GM12878 (cell line): ENCODE measurements at regions not wholly inside any gene's neighbourhood (a gene's known extent, or its start where the extent isn't known, plus 50 kb on each side); places are given as distances from the start of the nearest gene placed in this dataset.

Experiments used
- ATAC-seq: fragments of 200-7000 bp; cut with Tn5 transposase; 3 replicates; pipeline ENCODE4 v1.9.1; 2020; ENCODE audit warnings: mild to moderate bottlenecking, moderate library complexity
- BruUV-seq: library from RNA; stranded (reverse); fragments of 400-500 nt; replicated peaks from 2 replicates; lab custom pipeline; 2021; lab: Mats Ljungman, UMichigan
- CTCF ChIA-PET: fragments of 300-600 bp; sonication (Branson Sonifier 250); formaldehyde crosslinking; extraction: SDS; loops from one replicate; lab custom pipeline; 2021; ENCODE audit warnings: inconsistent platforms; lab: Yijun Ruan, JAX
- POLR2A ChIA-PET: fragments of 350-600 bp; formaldehyde crosslinking; extraction: SDS; loops from one replicate; lab custom pipeline; 2021; ENCODE audit warnings: inconsistent platforms; lab: Charles Lee
- RAD21 ChIA-PET: fragments of 300-600 bp; sonication (Branson Sonifier 250); formaldehyde crosslinking; loops from one replicate; lab custom pipeline; 2023; ENCODE audit warnings: antibody characterized with exemption; ENCODE audit not compliant: unreplicated experiment; lab: Charles Lee
- SMC1A ChIA-PET: fragments of 300-600 bp; sonication (Branson Sonifier 250); formaldehyde crosslinking; loops from one replicate; lab custom pipeline; 2023; ENCODE audit not compliant: unreplicated experiment, uncharacterized antibody; lab: Charles Lee
- DNase-seq: peaks from one replicate; pipeline ENCODE4 v3.0.0-alpha.2; 2011; ENCODE audit warnings: low read depth, low spot score
- FAIRE-seq: peaks from 3 replicates; lab custom pipeline; 2011; peaks lifted over from hg19 to GRCh38; lab: Jason Lieb, UNC
- H2AFZ ChIP-seq: 2 replicates; pipeline ENCODE4 v1.6.0; 2011; ENCODE audit warnings: low read depth, low read length, control low read depth; ENCODE audit not compliant: control insufficient read depth
- H3K27ac ChIP-seq: 2 replicates; pipeline ENCODE4 v1.5.1; 2011; ENCODE audit warnings: control low read depth; ENCODE audit not compliant: control insufficient read depth, insufficient read depth
- H3K27me3 ChIP-seq, 2 experiments: replicated peaks in 1 of 2; 2 replicates each; pipeline versions ENCODE4 v1.6.0 to v1.6.1; 2011; ENCODE audit warnings: low read length in 1 of 2; ENCODE audit not compliant: control insufficient read depth in 2 of 2, insufficient read depth in 2 of 2
- H3K36me3 ChIP-seq, 2 experiments: 2 replicates each; pipeline ENCODE4 v1.5.1; 2011; ENCODE audit warnings: low read length in 1 of 2; ENCODE audit not compliant: control insufficient read depth in 2 of 2, insufficient read depth in 2 of 2
- H3K4me1 ChIP-seq: 2 replicates; pipeline ENCODE4 v1.6.1; 2011; ENCODE audit warnings: mild to moderate bottlenecking, low read length, moderate library complexity, mixed read lengths; ENCODE audit not compliant: control insufficient read depth, insufficient read depth
- H3K4me2 ChIP-seq: 2 replicates; pipeline ENCODE4 v1.6.0; 2011; ENCODE audit warnings: control low read depth; ENCODE audit not compliant: control insufficient read depth, insufficient read depth
- H3K4me3 ChIP-seq: fragments of 200-600 bp; sonication (generic); 2 replicates; pipeline ENCODE4 v1.5.1; 2016
- H3K79me2 ChIP-seq: 2 replicates; pipeline ENCODE4 v1.6.0; 2011; ENCODE audit warnings: low read length; ENCODE audit not compliant: control insufficient read depth, insufficient read depth
- H3K9ac ChIP-seq: 2 replicates; pipeline ENCODE4 v1.8.0; 2011; ENCODE audit warnings: low read length, control low read depth, mixed read lengths; ENCODE audit not compliant: control insufficient read depth, insufficient read depth
- H3K9me3 ChIP-seq: replicated peaks from 3 replicates; pipeline ENCODE4 v1.5.1; 2011; ENCODE audit warnings: mild to moderate bottlenecking, low read length; ENCODE audit not compliant: control insufficient read depth, insufficient read depth
- H4K20me1 ChIP-seq: 2 replicates; pipeline ENCODE4 v1.6.0; 2011; ENCODE audit not compliant: control insufficient read depth, insufficient read depth
- ASH2L ChIP-seq: fragments of 300-600, 200-600 bp; sonication (generic); IDR thresholded peaks from 2 replicates; pipeline ENCODE4 v1.6.1; 2017; ENCODE audit warnings: low read depth, mild to moderate bottlenecking, borderline replicate concordance
- EED ChIP-seq: sonication (generic); IDR thresholded peaks from 2 replicates; pipeline ENCODE4 v1.6.1; 2016; ENCODE audit warnings: antibody characterized with exemption, low read depth
- IKZF1 ChIP-seq: fragments of 450-650 bp; conservative IDR thresholded peaks from 2 replicates; pipeline ENCODE4 v1.6.1; 2017; ENCODE audit warnings: antibody characterized with exemption, mild to moderate bottlenecking
- MAX ChIP-seq: IDR thresholded peaks from 2 replicates; pipeline ENCODE4 v1.6.1; 2012; ENCODE audit warnings: low read depth, low read length, improper control_type of control experiment
- MEF2A ChIP-seq: IDR thresholded peaks from 2 replicates; pipeline ENCODE4 v1.6.1; 2011; ENCODE audit warnings: low read depth, mild to moderate bottlenecking, low read length, moderate library complexity; ENCODE audit not compliant: insufficient read depth
- MYC ChIP-seq: IDR thresholded peaks from 2 replicates; pipeline ENCODE4 v1.6.1; 2011; ENCODE audit warnings: mild to moderate bottlenecking, low read length, moderate library complexity, inconsistent platforms; ENCODE audit not compliant: insufficient read depth, insufficient replicate concordance, insufficient read length, severe bottlenecking
- NFXL1 ChIP-seq: fragments of 450-650 bp; IDR thresholded peaks from 2 replicates; pipeline ENCODE4 v1.6.1; 2017; ENCODE audit warnings: antibody characterized with exemption, mild to moderate bottlenecking, borderline replicate concordance
- NR2F1 ChIP-seq: fragments of 450-650 bp; conservative IDR thresholded peaks from 2 replicates; pipeline ENCODE4 v1.6.1; 2017; ENCODE audit warnings: mild to moderate bottlenecking
- NRF1 ChIP-seq: conservative IDR thresholded peaks from 2 replicates; pipeline ENCODE4 v1.6.1; 2011; ENCODE audit warnings: mild to moderate bottlenecking, low read depth, low read length, improper control_type of control experiment
- RFX5 ChIP-seq: IDR thresholded peaks from 2 replicates; pipeline ENCODE4 v1.6.1; 2011; ENCODE audit warnings: low read depth, low read length, improper control_type of control experiment
- SMARCA5 ChIP-seq: fragments of 450-650 bp; IDR thresholded peaks from 2 replicates; pipeline ENCODE4 v1.6.1; 2017; ENCODE audit warnings: mild to moderate bottlenecking
- SPI1 ChIP-seq: IDR thresholded peaks from 2 replicates; pipeline ENCODE4 v1.6.1; 2011; ENCODE audit warnings: low read depth, mild to moderate bottlenecking, low read length, moderate library complexity, borderline replicate concordance; ENCODE audit not compliant: insufficient read depth
- TARDBP ChIP-seq: IDR thresholded peaks from 2 replicates; pipeline ENCODE4 v1.6.1; 2016; ENCODE audit warnings: borderline replicate concordance
- TBL1XR1 ChIP-seq: IDR thresholded peaks from 2 replicates; pipeline ENCODE4 v1.6.1; 2012; ENCODE audit warnings: low read depth, low read length, improper control_type of control experiment
- TCF12 ChIP-seq: IDR thresholded peaks from 2 replicates; pipeline ENCODE4 v1.6.1; 2011; ENCODE audit warnings: low read depth, mild to moderate bottlenecking, low read length
- WGBS: methylation state at CpG from one replicate; pipeline ENCODE4 v1.1.6; 2016; ENCODE audit warnings: low lambda C conversion rate; ENCODE audit not compliant: insufficient replicate concordance, insufficient coverage; ENCODE audit errors: missing lambda C conversion rate; 5-methylcytosine and 5-hydroxymethylcytosine counted together
- in situ Hi-C: fragments of 300-500 bp; cut with MboI; formaldehyde crosslinking; loops from 9 replicates; pipeline ENCODE4 v1.14.3; 2018; ENCODE audit warnings: mixed read lengths
- intact Hi-C: fragments of 100-400 bp; cut with micrococcal nuclease; formaldehyde crosslinking; loops from one replicate; pipeline ENCODE4 v1.14.2; 2022; ENCODE audit not compliant: unreplicated experiment

DNA sequence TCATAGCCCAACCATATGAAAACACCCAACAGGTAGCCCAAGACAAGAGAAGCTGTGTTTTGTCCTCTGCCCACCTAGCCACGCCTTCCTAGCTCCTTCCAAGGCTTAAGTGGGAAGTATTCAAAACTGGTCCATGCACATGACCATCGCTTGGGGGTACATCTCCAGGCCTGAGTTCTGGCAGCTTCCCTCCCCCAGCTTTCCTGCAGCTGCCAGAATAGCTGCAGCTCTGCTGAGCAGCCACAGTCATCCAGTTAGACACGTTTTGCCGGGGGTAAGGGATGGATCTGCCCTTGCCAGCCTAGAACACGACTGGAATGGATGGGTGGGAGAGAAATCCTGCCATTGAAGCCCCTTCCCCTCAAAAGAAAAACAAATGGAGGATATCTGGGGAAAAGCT, 166.8 kb downstream of the NRP2 start:
- H3K27me3 ChIP-seq, result no peaks in the 10 kb centered on the region; a peak in 2 of 4 replicates
- DNase-seq (no peak), FAIRE-seq (no peak), ATAC-seq (no peak)
- in situ Hi-C loops (no loop called here), intact Hi-C loops (no loop called here)
- no peak overlapping the region for H3K27ac ChIP-seq
- BruUV-seq, result no TSS peak
- ChIA-PET POLR2A (no interaction called here), SMC1A (no interaction called here), CTCF (interaction anchor here (1.2 kb wide), 1 partner anchor 81 kb away, joined by 3 read pairs; no protein-coding TSS in a partner anchor), RAD21 (no interaction called here)
- H3K4me1 ChIP-seq, result no peaks in the 10 kb centered on the region
- 9% methylated on average over 5 of the region's 5 CpGs for WGBS
- TF ChIP-seq NR2F1 (no peak), EED (no peak), NFXL1 (no peak), MYC (no peak), SMARCA5 (no peak), IKZF1 (no peak), SPI1 (no peak), MAX (no peak), RFX5 (no peak)
- no peak overlapping the region for H3K4me3 ChIP-seq
- no peak overlapping the region for H3K4me2 ChIP-seq
- H3K79me2 ChIP-seq, result no peaks in the 10 kb centered on the region
- H3K9ac ChIP-seq, result no peak overlapping the region
- H4K20me1 ChIP-seq, result no peaks in the 10 kb centered on the region
- no peaks in the 10 kb centered on the region for H3K36me3 ChIP-seq
- no peak overlapping the region for H2AFZ ChIP-seq
- H3K9me3 ChIP-seq, result no peaks in the 10 kb centered on the region

DNA sequence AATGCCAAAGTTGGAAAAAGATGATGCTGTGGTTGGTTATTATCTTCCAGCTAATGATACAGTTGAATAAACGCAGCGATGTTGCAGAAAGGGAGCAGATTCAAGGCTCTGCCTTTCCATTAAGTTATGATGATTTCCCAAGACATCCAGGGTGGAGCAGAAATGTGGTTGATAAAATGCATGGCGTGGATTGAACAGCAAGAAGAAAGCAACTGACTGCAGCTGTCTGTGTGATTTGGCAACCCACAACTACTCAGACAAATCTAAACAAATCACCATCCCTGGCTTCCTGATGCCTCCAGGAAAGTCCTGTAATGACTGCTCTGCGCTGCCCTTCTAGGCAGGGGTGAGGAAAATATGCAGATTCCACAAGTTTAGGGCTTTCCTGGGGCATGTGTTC, 166.3 kb downstream of the NRP2 start:
- H3K4me3 ChIP-seq, result no peak overlapping the region
- no peaks in the 10 kb centered on the region for H3K9me3 ChIP-seq
- DNase-seq (no peak), ATAC-seq (no peak), FAIRE-seq (no peak)
- no peaks in the 10 kb centered on the region for H4K20me1 ChIP-seq
- no TSS peak for BruUV-seq
- intact Hi-C loops (no loop called here), in situ Hi-C loops (no loop called here)
- WGBS, result 31% methylated on average over 4 of the region's 4 CpGs
- no peaks in the 10 kb centered on the region for H3K4me1 ChIP-seq
- H3K27me3 ChIP-seq, result no peaks in the 10 kb centered on the region; a peak in 2 of 4 replicates
- POLR2A ChIA-PET, result no interaction called here
- RAD21 ChIA-PET, result no interaction called here
- H3K27ac ChIP-seq, result no peak overlapping the region
- H3K9ac ChIP-seq, result no peak overlapping the region
- H3K36me3 ChIP-seq, result no peaks in the 10 kb centered on the region
- H2AFZ ChIP-seq, result no peak overlapping the region
- no peak overlapping the region for H3K4me2 ChIP-seq
- SMC1A ChIA-PET, result no interaction called here
- CTCF ChIA-PET, result interaction anchor here (1.2 kb wide), 1 partner anchor 81 kb away, joined by 3 read pairs; no protein-coding TSS in a partner anchor
- no peaks in the 10 kb centered on the region for H3K79me2 ChIP-seq
- TF ChIP-seq MAX, result no peak
- TF ChIP-seq TARDBP, result no peak
- no peak for TF ChIP-seq MEF2A
- TF ChIP-seq ASH2L, result no peak
- TF ChIP-seq TCF12, result no peak
- TF ChIP-seq NRF1, result no peak
- TF ChIP-seq TBL1XR1, result no peak
